Right forelimb (tissue), 1 donor: ENCODE measurements at regions not wholly inside any gene's neighbourhood (a gene's known extent, or its start where the extent isn't known, plus 50 kb on each side); places are given as distances from the start of the nearest gene placed in this dataset.
A peak's percentile ranks its signal among the peaks of the same experiment; 100 is the strongest.
"Not testable (repeated sequence)": the region's sequence is repeated elsewhere in the genome, so short reads cannot be mapped to it uniquely, and the experiment has no call there.

Source experiments
- DNase-seq: peaks from one replicate; pipeline ENCODE4 v3.0.0-alpha.2; 2018

DNA sequence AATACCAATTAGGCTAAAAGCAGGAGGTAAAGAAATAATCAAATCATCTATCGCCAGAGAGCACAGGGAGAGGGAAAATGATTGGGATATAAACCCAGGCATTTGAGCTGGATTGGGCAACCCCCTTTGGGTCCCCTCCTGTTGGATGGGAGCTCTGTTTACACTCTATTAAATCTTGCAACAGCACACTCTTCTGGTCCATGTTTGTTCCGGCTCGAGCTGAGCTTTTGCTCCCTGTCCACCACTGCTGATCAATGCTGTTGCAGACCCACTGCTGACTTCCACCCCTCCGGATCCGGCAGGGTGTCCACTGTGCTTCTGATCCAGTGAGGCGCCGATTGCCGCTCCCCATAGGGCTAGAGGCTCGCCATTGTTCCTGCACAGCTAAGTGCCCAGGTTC lies 493.8 kb downstream of the MATN1 start:
- DNase-seq: no peak

- DNase-seq: no peak
These were observed 496.7 kb downstream of the MATN1 start for GRCh38 chr1:30226648-30227047.

GRCh38 chr1:30225357-30225756 lies 498.0 kb downstream of the MATN1 start:
- DNase-seq: no peak

DNA sequence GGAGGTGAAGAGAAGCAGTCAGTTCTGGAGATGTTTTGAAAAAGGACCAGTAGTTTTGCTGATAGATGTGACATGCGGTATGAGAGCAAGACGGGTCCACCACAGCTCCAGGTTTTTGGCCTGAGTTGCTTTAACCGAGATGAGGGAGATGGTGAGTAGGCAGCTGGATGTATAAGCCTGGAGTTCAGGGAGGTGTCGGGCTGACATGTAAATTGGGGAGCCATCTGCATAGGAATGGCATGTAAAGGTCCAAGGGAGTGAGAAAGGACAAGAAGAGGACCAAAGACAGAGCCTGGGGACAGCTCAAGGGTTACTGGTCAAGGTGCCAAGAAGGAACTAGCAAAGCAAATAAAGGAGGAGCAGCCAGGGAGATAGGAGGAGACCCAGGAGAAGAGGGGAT lies 503.7 kb downstream of the MATN1 start:
- no peak for DNase-seq

GRCh38 chr1:30218438-30218837 lies 504.9 kb downstream of the MATN1 start:
- no peak for DNase-seq

GRCh38 chr1:30216602-30217001 lies 506.8 kb downstream of the MATN1 start:
- DNase-seq: no peak

DNA sequence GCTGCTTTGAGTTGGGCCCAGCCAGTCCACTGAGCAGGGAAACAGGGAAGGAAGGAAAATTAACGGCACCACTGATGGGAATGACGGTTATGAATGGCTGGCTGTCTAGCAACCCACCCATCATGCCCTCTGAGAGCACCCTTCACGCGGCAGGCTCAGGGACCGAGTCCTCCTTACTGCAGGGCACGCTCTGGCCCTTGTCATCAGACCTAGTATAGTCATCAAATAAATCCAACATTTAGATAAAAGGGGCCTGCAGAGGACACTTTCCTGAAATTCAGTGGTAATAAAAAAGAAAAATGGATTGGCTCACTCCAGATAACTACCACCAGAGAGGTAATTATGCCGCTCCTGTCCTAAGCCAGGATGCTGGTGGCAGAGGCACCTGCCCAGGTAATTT lies 509.4 kb downstream of the MATN1 start:
- DNase-seq: no peak

- not testable (repeated sequence) for DNase-seq
These were observed 515.4 kb downstream of the MATN1 start for GRCh38 chr1:30207962-30208361.

GRCh38 chr1:30206631-30207030 lies 516.8 kb downstream of the MATN1 start:
- DNase-seq: peak; percentile 1

- DNase-seq: not testable (repeated sequence)
These were observed 518.5 kb downstream of the MATN1 start for GRCh38 chr1:30204916-30205315.

- no peak for DNase-seq
These were observed 522.4 kb downstream of the MATN1 start for GRCh38 chr1:30201015-30201414.

DNA sequence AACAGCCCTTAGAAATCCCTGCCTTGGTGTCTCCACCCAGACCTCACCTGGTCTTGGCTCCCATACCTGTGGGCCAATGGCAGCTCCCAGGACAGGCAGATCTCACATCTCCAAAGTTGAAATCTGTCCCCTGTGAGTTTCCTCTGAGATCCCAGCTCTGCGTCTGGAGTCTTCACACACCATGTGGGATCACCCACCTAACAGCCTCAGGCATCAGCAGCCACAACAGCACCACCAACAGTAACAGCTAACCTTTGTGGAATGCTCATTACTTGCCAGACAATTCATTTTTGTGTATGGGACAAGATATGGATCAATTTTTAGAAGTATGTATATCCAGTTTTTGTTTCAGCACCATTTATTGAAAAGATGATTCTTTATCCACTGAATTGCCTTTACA lies 523.2 kb downstream of the MATN1 start:
- DNase-seq: no peak

- no peak for DNase-seq
These were observed 523.8 kb downstream of the MATN1 start for GRCh38 chr1:30199563-30199962.

DNA sequence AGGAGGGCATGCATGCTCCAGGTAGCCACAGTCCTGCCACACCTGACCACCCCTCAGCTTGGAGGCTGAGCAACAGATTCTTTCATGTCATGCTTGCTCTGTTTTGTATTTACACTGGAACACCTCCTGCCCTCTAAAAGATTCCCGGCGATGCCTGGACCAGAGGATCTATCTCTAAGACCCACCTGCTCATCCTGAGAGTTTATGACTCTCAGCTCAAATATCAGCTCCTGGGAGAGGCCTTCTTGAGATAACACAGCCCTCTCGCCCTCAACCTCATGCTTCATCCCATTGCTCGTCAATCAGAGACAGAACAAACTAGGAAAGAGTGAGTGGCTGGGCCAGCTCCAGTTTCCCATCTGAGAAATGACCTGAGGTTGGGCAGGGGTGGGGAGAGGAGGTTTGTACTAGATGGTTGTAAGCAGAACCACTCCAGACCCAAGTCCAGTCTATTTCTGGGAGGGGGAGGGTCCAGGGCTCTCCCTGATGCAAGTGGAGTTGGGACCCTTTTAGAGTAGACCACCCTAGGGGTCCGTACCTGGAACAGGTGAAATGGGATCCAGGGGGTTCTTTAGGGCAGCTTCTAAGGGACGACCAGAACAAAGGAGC lies 524.5 kb downstream of the MATN1 start:
- DNase-seq: no peak

DNA sequence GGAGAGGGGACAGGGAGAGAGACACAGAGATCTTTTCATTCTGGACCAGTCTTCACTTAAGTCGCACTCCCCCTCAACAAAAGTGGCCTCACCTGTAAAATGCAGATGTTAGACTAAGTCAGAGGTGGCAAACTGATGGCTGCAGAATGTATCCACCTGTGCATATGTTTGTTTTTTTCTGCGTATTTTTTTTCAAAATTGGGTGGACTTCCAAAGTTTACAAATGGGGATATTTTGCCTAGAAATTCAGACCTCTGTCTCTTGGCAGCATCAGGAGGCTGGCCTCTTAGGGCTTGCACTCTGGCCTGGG lies 525.0 kb downstream of the MATN1 start:
- no peak for DNase-seq

- no peak for DNase-seq
These were observed 525.5 kb downstream of the MATN1 start for GRCh38 chr1:30197639-30198450.

DNA sequence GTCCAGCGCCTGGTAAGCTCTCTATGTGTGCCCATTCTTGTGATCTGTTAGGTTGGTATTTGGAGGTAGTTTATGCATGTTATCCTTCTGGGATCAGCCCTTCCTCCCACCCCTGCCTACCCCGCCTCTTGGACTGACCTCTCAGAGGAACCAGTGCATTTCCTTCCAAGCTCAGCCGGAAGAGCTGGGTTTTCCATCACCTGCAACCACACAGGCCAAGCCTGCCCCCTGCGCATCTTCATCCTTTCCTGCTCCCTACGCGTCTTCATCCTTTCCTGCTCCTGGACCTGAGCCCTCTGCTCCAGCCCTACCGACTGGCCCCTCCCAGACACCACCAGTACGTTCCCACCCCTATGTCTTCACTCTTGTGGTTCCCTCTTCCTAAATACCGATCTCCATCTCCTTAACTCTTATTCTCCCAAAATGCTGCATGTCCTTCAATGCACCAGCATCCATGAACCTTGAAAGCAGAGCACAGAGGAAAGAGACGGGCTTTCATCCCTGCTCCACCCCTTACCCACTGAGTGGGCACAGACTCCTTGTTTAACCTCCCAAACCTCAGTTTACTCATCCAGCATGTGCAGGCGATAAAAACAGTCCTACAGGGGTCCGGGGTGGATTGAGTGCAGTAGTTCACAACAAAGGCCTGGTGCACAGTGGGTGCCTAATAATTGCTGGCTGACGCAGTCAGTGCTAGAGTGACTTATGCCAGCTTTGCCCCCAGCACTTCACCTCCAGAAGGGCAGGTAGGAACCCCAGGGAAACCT lies 526.3 kb downstream of the MATN1 start:
- no peak for DNase-seq

DNA sequence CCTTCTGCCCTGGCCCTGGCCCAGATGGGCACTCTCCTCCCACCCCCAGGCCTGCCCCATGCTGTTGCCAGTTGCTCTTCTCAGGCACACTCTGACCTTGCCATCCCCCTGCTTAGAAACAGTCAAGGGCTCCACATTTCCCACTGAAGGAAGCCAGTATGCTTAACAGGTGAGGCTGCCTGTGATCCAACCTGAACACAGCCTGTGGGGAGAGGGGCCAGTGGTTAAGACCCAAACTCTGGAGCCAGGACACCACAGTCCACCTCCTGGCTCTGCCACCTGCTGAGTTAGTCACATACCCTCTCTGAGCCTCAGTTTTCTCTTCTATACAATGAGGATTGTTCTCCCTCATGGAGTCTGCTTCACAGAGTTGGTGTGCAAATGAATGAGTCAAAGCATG lies 526.9 kb downstream of the MATN1 start:
- no peak for DNase-seq

GRCh38 chr1:30195424-30196134 lies 527.8 kb downstream of the MATN1 start:
- no peak for DNase-seq

- DNase-seq: no peak
These were observed 528.5 kb downstream of the MATN1 start for GRCh38 chr1:30194741-30195423.

DNA sequence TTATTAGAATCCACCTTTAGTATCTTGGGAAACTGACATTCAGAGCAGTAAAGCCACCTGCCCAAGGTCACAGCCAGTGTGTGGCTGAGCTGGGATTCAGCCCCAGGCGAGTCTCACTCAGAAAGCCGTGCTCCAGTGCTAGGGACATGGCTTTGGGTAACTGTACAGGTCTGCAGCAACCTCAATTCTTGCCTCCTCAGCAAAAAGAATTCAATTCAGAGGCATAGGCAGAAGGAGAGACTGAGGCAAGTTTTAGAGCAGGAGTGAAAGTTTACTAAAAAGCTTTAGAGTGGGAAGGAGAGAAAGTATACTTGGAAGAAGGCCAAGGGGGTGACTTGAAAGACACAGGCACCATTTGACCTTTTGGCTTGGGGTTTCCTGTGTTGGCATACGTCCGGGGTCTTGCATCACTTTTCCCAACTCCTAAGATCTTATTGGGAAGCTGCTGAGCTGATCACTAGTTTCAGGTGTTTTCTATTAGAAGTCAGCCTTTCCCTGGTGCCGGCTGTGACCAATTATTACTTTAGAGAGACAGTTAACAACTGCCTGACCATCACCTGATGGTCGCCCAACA lies 529.3 kb downstream of the MATN1 start:
- DNase-seq: no peak

GRCh38 chr1:30192969-30193630 lies 530.3 kb downstream of the MATN1 start:
- DNase-seq: no peak
